ENCODE measurements at regions not wholly inside any gene's neighbourhood (a gene's known extent, or its start where the extent isn't known, plus 50 kb on each side); places are given as distances from the start of the nearest gene placed in this dataset.
A peak's percentile ranks its signal among the peaks of the same experiment; 100 is the strongest.
"Not testable (repeated sequence)": the region's sequence is repeated elsewhere in the genome, so short reads cannot be mapped to it uniquely, and the experiment has no call there.

DNA sequence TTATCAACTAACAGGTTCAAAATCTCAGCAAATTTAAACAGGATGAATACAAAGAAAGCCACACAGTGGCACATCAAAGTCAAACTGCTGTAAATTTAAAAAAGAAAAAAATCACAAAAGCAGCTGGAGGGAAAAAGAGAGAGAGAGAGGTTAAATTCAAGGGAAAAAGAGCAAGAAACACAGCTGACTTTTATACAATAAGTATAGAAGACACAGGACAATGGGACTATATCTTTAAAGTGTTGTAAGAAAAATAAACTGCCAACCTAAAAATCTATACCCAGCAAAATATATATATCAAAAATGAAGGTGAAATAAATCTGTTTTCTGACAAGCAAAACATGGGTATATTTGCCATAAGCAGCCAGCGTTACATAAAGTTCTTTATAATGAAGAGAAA is 261.5 kb downstream of the TLE1 start:
- no peak for DNase-seq (ENCODE audit: low spot score)

DNA sequence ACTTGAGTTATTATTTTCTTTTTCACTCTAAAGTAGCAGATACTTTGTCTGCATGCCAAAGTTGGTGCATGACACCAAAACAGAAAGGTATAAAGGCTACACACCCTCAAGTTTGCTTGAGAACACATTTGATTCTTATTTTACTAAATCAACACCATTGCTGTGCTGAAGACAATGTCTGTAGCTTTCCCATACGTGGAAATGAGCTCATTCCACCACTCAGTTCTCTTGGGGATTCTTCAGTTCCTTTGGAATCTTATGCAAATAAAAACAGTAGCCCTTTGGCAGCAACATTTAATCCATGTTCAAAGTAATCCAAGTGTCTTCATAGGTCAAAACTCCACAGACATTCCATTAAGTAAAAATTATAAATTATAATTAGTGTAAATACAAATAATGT is 264.9 kb downstream of the TLE1 start:
- no peak for DNase-seq (ENCODE audit: low spot score)

DNA sequence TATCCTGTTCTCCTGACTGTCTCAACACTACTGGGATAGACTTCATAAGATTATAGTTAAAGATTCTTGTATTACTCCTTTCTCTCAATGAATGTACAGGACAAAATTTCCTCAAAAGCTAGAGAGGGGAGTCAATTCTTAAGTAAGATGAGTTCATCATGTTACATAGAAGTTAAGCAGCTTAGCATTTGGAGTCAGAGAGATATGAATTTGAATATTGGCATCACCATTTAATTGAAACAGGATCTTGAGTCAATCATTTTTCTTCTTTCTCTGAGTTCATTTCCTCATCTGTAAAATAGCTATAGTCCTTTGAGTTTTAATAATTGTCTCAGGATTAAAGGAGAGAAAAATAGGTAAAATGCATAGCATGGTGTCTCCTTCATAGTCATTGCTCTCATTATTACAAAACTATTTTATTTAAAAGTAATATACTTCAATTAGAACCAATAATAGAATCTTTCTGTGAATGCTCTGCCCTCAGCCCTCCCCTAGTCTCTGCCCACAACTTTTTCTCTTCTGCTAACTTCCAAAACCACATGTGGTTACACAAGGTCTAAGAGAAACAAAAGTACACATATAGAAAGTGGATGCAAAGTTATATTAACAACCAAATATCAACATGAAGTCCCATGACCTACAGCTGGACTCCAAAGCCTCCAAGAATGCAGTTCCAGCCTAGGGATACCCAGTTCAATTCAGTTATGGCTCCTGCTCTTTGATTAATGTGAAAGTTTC is 265.6 kb downstream of the TLE1 start:
- DNase-seq (ENCODE audit: low spot score): no peak

DNA sequence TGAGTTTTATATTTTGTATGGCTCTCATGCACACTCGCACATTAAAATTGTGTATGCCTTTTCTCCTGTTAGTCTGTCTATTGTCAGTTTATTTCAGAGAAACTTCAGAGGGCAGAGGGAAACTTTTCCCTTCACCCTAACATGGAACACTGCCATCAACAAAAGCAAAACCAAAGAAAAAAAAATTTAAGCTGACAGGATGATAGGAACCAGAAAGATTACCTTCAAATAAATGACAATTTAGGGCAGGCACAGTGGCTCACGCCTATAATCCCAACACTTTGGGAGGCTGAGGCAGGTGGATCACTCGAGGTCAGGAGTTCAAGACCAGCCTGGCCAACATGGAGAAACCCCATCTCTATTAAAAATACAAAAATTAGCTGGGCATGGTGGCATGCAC is 268.3 kb downstream of the TLE1 start:
- DNase-seq (ENCODE audit: low spot score): not testable (repeated sequence)

DNA sequence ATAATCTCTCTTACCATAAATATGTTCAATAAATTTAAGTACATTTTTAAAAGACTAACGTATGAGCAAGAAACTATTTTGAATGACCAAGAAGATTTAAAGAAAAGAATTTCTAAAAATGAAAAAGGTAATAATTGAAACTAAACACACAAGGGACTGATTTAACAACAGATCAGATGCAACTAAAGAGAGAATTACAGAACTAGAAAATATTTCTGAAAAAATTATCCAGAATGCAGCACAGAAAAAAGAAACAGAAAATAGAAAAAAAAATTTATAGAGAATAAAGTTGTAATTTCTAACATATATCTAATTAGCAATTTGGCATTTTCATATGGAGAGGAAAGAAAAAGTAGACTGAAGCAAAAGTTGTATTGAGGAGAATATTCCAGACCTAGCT is 269.3 kb downstream of the TLE1 start:
- DNase-seq (ENCODE audit: low spot score): no peak

DNA sequence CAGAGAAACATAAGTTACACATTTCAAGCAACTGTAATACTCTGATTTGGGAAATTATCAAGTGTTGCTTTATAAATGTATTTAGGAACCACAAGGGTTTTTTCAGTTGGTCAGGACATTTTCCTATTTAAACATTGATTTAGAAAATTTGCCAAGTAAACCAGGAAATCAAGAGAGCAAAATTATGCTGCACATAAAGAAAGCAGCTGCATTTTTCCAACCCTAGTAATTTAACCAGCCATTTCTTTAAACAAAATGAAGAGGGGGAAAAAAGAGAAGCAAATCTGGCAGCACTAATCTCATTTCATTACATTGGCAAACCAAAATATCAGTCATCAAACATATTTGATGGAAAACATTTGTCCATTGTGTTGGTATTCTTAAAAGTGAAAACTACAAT is 271.4 kb downstream of the TLE1 start:
- DNase-seq (ENCODE audit: low spot score): no peak

DNA sequence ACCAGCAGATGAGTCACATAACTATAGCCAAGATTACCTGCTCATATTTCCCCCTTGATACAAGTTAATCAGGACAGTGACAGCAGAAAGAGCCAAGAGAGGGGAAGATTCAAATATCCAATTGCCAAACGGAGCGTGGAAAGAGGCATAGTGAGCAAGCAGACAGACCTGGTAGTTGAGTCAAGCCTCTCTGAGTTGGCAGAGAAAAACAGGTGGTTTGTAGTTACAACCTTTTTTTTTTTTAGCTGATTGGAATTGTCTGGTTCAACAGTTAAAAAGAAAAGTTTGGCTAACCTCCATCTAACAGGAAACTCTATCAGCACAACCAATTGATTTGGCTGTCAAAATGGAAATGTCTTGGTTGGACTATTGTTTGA is 272.1 kb downstream of the TLE1 start:
- DNase-seq (ENCODE audit: low spot score): no peak

DNA sequence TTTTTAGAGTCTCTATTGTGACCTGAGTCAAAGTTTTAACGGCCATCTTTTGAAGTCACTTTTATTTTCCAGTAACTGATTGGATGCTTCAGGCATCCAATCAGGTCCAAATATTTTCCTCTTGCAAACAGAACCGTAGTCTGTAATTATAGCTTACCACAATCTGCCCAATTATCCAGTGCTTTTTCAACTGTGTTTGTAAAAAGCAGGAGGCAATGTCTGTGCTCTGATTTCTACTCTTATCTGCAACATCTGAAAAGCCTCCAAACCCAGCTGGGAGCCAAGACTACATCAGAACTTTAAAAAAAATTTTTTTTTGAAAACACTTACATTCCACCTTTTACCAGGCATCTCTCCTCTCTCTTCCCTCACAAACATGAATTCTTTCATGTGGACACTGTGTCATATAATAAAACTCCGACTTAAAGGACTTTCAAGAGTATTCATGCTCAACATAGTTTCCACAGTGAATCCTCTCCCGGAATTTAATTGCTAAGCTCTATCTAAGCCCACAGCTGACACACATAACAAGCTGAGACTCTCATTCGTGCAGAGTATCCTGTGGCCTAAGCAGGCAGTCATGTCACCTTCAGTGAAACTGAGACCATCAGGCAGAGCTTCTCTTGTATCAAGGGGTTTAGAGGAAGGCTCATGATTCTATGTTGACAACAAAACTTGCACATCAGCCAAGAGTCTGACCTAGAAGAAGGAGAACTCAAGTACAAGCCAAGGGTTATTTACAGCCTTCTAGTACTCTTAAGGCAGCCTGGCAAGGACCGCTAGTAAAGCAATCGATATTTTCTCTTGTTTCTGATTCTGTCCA is 272.7 kb downstream of the TLE1 start:
- no peak for DNase-seq (ENCODE audit: low spot score)

DNA sequence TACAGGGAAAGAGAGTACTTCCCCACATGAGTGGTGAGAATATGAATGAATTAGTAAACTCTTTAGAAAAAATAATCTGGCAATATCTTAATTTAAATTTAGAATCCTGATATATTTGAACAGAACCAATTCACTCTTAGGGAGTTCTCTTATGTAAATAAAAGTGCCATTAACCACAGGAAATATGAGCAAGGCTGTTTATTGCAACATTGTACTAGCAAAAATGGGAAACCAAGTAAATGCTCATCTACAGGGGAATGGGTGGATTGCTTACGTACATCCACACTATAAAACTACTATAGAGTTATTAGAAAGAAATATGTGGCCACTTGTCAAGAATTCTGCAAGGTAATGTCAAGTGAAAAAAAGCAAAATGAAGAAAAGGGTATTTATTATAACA is 274.5 kb downstream of the TLE1 start:
- DNase-seq (ENCODE audit: low spot score): no peak

DNA sequence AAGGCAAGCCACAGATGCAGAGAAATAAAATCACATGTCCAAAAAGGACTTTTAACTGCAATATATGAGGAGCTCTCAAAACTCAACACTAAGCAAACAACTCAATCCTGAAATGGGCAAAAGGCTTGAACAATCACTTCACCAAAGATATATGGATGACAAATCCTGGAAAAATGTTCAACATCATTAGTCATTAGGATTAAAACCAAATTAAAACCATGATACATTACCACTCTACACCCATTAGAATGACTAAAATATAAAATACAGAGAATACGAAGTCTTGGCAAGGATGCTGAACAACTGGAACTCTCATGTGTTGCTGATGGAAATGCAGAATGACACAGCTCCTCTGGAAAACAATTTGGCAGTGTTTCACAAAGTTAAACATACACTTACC is 277.4 kb downstream of the TLE1 start:
- no peak for DNase-seq (ENCODE audit: low spot score)

DNA sequence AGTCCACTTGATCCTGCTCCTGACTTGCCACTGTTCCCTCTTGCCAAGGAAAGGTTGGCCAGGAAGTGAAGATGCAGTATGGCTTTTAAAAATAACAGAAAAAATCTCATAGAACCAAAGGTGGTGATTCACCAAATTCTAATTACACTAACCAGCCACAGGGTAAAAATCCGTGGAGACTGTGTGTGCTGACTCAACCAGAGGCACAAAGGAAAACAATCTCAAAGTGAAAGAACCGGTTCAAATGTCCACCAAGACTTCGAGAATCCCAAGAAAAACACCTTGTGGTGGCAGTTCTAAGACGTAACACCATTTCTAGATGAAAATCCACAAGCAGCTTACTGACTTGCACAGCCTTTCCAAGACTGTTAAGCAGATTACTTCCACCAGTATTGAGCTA is 279.1 kb downstream of the TLE1 start:
- DNase-seq (ENCODE audit: low spot score): no peak

DNA sequence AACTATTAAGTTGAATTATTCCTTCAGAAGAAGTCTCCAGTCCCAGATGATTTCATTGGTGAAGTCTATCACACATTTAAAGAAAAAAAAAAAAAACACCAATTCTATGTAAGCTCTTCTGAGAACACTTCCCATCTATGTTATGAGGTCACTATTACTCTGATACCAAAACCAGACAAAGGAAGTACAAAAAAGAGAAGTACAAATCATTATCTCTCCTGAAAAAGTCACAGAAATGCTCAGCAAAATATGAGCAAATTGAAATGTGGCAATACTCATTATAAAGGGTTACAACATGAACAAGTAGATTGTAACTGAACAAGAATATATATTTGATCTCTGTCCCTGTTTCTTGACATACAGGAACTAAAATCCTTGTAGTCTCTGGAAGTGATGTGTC is 280.4 kb downstream of the TLE1 start:
- DNase-seq (ENCODE audit: low spot score): no peak

DNA sequence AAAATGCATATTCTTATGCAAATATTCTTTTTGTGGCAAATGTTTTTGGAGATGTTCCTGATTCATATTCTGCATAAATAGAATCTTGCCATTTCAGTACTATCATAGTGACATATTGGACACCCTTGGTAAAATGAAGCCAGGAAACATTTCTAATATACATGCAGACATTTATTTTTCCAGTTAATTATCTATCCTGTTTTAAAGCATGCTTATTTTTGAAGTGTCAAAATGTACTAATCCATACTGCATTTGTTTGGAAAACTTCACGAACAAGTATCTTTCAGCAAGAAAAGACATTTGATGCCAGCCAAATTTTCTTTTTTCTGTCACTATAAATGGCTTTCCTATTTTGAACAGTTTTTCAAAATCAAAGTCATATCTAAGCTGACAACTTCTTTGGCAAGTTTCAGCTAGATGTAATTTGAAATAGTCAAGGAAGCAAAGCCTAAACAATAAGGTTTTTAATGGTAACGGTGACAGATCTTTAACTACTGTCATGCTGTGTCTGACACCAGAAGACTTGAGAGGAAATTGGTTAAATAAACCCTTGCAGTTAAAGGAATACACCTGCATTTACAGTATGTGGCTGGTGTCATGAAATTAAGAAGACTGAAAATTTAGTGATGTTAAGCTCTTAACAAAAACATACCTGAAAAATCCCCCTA is 284.3 kb downstream of the TLE1 start:
- no peak for DNase-seq (ENCODE audit: low spot score)

DNA sequence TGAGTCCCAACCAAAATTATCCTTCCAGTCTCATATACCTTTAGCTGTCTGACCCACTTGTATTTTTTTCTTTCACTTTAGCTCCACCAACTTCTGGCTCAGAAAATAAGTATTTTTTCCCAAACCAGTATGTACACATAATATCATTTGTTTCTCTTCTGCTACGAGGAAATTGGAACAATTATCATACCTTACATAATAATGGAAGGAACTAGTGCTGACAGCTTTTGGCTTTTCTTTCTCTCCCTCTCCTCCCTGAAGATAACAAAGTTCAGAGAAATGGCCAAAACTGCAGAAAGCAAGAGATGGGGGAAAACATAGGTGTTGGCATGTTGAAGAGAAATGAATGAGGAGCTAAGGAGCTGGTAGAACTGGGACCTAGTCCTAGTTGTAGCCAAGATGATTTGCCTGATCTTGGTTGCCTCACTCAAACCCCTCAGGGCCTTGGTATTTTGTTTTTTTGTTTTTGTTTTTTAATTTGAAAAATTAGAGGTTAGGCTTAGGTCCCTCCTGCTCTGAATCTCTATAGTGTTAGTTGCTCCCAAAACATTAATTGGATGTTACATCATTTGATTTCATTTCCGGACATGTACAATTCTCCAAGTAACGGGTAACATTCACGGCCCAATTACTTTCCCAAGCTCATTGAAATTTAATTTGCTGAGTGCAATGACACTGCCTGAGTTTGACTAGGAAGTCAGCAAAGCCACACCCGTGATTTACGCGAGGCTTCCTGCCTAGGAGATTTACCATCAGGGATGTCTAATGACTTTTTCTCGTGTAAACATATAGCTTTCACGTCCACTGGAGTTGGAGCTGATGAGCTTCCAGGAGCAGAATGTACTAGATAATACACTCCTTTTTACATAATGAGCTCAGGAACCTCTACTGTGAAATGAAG is 291.6 kb downstream of the TLE1 start:
- DNase-seq (ENCODE audit: low spot score): no peak

DNA sequence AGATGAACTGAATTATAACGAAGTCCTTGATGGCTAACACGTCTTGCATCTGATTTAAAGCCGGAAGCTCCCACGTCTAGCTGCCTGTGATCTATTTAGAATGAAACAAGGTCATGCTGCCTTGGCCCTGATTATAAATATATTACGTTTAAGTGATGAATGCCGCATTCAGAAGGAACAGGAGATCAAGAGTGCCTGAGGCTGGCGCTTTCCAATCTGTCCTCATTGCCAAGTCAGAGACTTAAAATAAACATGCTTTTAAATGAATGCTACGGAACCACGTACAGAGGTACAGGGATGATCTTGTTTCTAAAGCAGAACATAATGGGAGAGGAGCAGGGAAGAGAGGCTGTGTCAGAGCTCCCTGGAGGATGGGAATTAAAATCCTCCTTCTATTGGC is 292.8 kb downstream of the TLE1 start:
- peak; percentile 90 for DNase-seq (ENCODE audit: low spot score)

DNA sequence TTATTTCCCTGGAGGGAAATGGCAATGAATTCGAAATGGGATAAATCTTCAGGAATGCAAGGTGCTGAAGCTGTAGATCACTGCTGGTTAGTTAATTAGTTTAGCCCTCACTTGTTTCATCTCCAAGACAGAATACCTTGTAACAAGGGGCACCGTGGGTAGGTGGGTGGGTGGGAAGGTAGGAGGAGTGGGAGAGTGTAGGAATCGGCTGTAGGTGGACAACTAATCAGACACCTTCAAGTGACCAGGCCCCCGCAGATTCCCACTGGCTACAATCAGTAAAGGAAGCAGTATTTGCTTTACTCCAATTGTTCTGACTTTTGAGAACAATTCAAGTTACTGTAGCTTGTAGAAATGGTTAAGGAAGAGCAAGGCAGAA is 293.7 kb downstream of the TLE1 start:
- DNase-seq (ENCODE audit: low spot score): no peak

DNA sequence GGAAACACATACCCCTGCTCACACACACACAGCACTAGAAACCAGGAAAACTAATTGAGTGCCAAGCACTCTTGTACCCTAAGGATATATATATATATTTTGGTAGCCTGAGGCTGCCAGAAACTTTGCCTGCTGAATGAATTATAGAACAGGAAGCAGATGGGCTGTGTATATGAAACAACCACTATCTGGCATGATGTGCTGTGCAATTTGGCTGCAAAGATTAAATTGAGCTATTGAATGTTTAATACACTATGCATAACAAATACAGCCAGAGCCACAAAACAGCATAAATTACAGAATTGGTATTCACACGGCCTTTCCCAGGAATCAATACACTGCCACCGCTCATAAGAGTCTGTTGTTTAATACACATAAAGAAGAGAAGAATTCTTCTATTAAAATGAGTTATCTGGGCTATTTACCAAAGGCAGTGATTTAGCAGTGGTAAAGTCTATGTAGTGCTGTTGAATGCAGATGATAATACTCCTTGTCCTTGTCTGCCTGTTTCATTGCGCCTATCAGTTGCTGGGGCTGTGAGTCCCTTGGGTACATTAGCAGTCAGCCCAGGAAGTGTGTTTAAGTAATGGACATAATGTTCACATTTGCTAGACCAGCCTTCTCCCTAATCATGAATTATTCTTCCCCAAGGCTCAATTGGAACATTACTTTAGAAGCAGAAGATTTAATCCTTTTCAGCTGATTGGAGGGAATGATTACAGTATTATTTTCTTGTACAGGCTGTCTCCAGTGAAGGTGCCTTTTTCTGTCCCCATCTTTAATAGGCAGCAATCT is 294.3 kb downstream of the TLE1 start:
- no peak for DNase-seq (ENCODE audit: low spot score)

DNA sequence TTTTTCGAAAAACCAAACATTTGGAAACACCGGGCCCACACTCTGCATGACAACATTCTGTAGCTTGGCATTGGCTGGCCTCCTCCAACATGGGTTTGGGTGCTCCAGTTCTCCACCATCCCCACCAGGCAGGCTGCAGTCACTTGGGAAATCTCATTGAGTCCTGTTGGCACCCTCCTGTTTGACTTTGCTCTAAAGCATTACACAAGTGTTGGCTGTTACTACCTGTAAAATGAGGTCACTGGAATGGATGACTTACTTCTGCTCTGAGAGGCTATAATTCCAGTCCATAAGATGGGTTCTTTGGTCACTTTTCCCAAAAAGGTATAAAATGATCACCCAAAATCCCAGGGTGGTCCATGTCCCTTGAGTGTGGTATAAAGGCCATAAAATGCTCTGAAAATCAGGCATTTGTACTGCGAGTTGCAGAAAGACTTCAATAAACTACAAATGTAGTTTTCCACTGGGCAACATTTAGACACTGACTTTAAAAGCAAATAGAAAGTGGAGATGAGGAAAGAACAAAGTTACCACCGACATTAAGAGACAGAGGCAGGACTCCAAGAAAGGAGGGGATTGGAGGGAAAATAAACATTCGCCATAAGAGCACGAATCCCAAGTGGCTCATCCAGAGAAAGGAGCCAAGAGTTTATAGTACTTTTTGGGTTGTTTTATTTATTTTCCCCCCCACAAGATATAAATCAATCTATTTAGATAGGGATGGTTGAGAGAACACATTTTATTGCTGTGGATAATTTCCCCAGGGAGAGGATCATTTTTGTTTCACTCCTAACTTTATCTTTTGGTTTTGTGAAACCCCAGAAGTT is 295.1 kb downstream of the TLE1 start:
- no peak for DNase-seq (ENCODE audit: low spot score)

DNA sequence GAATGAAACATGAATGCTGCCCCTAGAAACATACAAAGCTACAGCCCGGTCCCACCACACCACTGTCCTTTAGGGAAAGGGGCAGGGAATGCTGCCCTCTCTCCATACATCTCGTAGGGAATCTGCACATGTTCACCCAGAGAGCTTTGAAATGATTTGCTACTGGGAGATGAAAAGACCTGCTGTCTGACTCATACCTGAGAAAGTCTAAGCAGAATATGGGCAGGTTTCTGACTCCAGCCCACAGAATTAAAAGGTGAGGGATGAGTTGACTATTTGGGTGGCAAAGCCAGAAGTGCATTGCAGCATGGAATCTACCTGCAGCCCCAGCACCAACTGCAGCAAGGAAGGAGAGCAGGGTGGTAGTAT is 297.9 kb downstream of the TLE1 start:
- DNase-seq (ENCODE audit: low spot score): no peak

DNA sequence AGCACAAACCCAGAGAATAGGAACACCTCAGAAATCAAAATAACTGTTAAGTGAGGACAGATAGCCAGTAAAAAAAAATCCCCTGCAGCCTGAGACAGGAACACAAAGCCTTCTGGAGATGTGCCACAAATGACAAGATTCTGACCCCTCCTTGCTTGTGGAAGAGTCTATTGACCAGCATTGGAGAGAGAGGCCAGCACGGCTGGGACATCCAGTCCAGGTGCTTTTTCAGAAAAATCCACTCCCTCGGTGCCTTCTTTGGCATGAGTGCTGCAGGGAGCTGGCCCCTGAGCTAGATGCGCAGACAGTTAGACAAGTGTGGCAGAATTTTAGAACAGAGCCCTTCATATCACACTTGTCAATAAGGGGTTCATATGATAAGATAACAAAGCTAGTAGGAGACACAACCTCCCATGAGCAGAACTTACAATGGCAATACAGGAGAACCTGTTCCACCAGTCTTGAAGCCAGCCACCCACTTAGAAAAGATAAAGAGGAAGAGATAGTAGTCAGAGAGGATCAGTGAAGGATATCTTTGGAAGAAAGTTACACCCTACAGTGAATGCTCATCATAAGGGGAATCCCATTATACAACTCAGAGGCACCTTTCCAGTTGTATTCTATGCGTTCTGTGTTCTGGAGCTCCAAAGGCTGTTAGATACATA is 298.4 kb downstream of the TLE1 start:
- DNase-seq (ENCODE audit: low spot score): no peak
